Adipocyte (in vitro differentiated cells): ENCODE measurements at regions not wholly inside any gene's neighbourhood (a gene's known extent, or its start where the extent isn't known, plus 50 kb on each side); places are given as distances from the start of the nearest gene placed in this dataset.

Experiments
- DNase-seq: peaks from one replicate; pipeline ENCODE4 v3.0.0-alpha.2; 2015; ENCODE audit warnings: low read depth
- H3K27me3 ChIP-seq: replicated peaks from 2 replicates; pipeline ENCODE4 v1.7.0; 2013; ENCODE audit warnings: mild to moderate bottlenecking, low read length, moderate library complexity; ENCODE audit not compliant: control insufficient read depth, insufficient read depth
- H3K36me3 ChIP-seq: 2 replicates; pipeline ENCODE4 v1.7.0; 2013; ENCODE audit warnings: low read length, mild to moderate bottlenecking, moderate library complexity; ENCODE audit not compliant: control insufficient read depth, insufficient read depth, severe bottlenecking
- H3K4me1 ChIP-seq: 2 replicates; pipeline ENCODE4 v1.7.0; 2013; ENCODE audit warnings: mild to moderate bottlenecking, low read length, moderate library complexity; ENCODE audit not compliant: control insufficient read depth, insufficient read depth
- H3K4me3 ChIP-seq: 2 replicates; pipeline ENCODE4 v1.7.0; 2013; ENCODE audit warnings: mild to moderate bottlenecking, low read length, moderate library complexity
- H3K9ac ChIP-seq: 2 replicates; pipeline ENCODE4 v1.7.0; 2013; ENCODE audit warnings: mild to moderate bottlenecking, low read length, moderate library complexity
- H3K9me3 ChIP-seq: 2 replicates; pipeline ENCODE4 v1.7.0; 2013; ENCODE audit warnings: mild to moderate bottlenecking, low read length, moderate library complexity; ENCODE audit not compliant: control insufficient read depth

DNA sequence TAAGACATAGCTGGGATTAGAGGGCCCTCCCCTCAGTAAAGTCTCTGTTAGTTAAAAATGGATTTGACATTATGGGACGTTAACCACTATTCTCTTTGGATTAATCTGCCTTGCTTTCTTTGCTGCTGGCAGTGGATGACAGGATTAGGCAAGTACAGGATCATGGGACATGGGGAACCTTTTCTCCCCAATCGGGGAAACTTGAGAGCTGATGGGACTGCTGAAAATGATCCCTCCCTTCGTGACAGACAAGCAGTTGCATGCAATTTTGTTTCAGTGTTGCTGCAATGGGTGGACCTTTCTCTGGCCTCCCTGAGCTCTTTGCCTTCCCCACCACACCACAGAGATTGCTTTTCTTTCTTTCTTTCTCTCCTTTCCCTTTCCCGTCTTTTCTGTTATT is 120.2 kb upstream of the BANK1 start:
- Histone ChIP-seq H3K27me3 (no peaks in the 10 kb centered on the region), H3K4me3 (peak overlapping the region; percentile 69), H3K9me3 (peaks cover 8% of the 10 kb centered on the region), H3K36me3 (peaks cover 3% of the 10 kb centered on the region), H3K4me1 (peaks cover 36% of the 10 kb centered on the region), H3K9ac (peak overlapping the region; percentile 83)
- peak; percentile 22 for DNase-seq

DNA sequence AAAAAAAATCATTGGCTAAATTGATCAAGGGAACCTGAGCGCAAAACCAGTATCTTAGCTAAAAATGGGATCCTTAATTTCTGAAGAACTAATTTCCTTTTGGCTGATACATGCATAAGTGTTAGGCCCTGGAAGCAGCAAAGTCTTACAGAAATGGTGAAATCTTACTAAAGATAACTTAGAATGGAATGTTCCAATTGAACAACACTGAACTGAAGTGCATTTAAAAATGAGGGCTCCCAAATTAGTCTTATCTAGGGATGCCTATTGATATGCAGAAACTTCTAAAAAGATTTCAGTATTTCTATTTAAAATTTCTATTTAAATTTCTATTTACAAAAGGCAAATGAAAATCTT is 120.7 kb upstream of the BANK1 start:
- H3K27me3 ChIP-seq = no peaks in the 10 kb centered on the region
- peak; percentile 36 for DNase-seq
- peaks cover 36% of the 10 kb centered on the region for H3K4me1 ChIP-seq
- peak overlapping the region; percentile 83 for H3K9ac ChIP-seq
- peaks cover 3% of the 10 kb centered on the region for H3K36me3 ChIP-seq
- H3K9me3 ChIP-seq = peaks cover 6% of the 10 kb centered on the region
- H3K4me3 ChIP-seq = peak overlapping the region; percentile 69

DNA sequence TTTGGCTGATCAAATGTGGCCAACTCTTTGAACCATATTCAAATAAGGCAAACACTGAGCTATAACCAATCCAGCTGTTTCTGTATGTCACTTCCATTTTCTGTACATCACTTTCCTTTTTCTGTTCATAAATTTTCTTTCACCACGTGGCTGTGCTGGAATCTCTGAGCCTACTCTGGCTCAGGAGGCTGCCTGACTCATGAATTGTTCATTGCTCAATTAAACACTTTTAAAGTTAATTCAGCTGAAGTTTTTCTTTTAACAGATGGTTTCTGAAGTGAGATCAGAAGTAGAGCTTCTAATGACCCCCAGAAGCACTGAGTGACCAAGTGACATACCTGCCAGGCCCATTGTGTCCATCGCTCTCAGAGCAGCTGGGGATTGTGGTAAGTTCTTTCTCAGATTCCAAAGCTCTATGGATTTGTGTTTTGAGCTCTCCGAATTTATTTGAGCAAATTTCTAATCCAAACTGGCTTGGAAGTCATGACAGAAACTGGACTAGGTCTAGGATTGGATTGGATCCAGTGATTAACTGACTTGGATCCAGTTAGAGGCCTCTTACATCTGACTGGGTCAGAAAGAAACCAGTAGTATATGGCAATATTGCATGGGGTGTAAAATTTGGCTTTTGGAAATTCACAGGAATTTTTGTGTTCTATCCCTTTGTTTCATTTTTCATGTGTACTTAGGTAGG is 121.2 kb upstream of the BANK1 start:
- Histone ChIP-seq H3K36me3 (peaks cover 3% of the 10 kb centered on the region), H3K9ac (peak overlapping the region; percentile 83), H3K4me1 (peaks cover 36% of the 10 kb centered on the region), H3K4me3 (peak overlapping the region; percentile 69), H3K27me3 (no peaks in the 10 kb centered on the region), H3K9me3 (peaks cover 5% of the 10 kb centered on the region)
- DNase-seq = no peak

DNA sequence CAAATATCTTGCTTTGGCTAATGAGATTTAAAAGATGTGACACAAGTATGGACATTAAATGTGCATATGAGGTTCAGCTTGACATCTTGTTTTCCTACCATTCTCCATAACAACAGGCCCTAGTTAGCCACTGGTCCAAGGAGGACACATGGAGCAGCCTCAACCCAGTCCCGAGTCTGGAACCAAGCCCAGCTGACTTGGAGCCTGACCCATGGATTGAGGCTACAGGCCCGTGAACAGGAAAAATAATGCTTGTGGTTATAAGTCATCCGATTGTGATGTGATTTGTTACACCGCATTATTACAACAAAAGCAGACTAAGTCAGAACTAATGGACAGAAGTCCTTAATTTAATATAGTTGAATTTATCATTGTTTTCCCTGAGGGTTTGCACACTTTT is 123.2 kb upstream of the BANK1 start:
- peaks cover 2% of the 10 kb centered on the region for H3K9me3 ChIP-seq
- H3K36me3 ChIP-seq = no peaks in the 10 kb centered on the region
- H3K27me3 ChIP-seq = no peaks in the 10 kb centered on the region
- no peak for DNase-seq
- no peak overlapping the region for H3K4me3 ChIP-seq
- no peak overlapping the region for H3K9ac ChIP-seq
- peaks cover 34% of the 10 kb centered on the region for H3K4me1 ChIP-seq

DNA sequence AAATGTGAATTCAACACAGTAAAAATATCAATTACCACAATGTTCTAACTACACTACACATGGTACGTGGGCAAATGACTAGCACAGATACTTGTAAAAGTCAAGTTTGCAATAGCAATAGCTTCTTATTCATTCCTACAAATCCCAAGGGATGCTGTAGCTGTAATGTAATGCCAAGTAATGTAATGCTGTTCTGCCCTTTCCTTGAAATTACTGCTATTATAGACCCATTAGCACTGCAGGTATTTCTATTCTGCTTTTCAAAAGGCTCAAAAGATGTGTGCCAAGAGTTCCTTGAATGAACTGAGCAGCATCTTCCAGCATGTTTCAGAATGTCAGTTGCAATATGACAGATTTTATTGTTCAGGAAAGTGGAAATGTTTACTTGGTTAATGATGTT is 129.9 kb upstream of the BANK1 start:
- Histone ChIP-seq H3K36me3 (no peaks in the 10 kb centered on the region), H3K27me3 (no peaks in the 10 kb centered on the region), H3K9me3 (peaks cover 6% of the 10 kb centered on the region), H3K9ac (no peak overlapping the region), H3K4me3 (no peak overlapping the region), H3K4me1 (peaks cover 11% of the 10 kb centered on the region)
- peak; percentile 39 for DNase-seq

DNA sequence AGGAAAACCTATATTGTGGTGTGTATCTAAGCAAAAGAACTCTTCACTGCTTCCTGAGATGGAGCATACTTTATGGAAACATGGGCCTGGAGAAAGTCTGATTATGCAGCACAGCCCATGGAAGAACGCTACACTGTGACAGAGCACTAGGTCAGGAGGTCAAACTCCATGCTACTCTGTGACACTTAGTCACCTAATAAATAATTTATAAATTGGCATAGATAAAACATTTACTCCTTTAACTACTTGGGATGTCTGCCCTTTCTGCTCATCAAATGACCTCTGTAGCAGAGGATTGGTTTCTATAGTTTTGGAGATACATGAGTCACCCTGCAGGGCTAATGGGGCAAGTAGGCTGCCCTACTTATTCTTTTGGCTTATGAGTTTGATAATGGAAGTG is 134.7 kb upstream of the BANK1 start:
- Histone ChIP-seq H3K36me3 (no peaks in the 10 kb centered on the region), H3K4me1 (peaks cover 8% of the 10 kb centered on the region), H3K4me3 (no peak overlapping the region), H3K9ac (no peak overlapping the region), H3K27me3 (no peaks in the 10 kb centered on the region), H3K9me3 (no peaks in the 10 kb centered on the region)
- no peak for DNase-seq

DNA sequence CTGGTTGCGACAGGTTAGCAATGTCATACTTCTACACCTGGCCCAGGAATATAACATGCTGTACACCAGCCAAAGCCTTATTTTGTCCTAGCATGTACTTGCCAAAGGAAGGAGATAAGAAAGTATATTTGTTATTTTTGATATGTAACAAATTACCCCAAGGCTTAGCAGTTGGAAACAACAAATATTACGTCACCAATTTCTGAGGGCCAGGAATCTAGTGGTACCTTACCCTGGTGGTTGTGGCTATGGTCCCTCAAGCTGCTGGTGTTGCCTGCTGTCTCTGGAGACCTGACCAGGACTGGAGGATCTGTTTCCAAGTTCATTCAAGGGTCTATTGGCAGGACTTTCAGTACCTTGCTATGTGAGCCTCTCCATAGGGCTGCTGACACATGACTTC is 135.5 kb upstream of the BANK1 start:
- Histone ChIP-seq H3K9me3 (no peaks in the 10 kb centered on the region), H3K27me3 (no peaks in the 10 kb centered on the region), H3K36me3 (no peaks in the 10 kb centered on the region), H3K9ac (no peak overlapping the region), H3K4me3 (no peak overlapping the region), H3K4me1 (peaks cover 5% of the 10 kb centered on the region)
- no peak for DNase-seq

DNA sequence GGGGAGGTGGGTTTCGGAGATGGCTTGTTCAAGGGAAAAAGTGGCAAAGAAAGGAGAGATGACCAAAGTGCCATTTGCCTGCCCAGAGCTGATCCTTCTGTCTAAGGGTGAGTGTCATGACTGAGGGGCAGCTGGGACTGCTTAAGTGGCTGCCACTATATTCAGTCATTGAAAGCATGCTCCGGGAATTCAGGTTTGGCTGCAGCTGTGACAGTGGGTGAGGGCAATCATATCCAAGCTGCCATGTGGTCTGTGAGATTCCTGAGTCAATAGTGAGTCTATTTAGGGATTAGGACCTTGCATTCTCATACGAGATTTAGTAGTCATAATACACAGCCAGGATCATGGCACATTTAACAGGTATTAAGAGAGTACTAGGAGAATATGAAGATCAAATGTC is 138.8 kb upstream of the BANK1 start:
- Histone ChIP-seq H3K9me3 (no peaks in the 10 kb centered on the region), H3K9ac (no peak overlapping the region), H3K4me3 (no peak overlapping the region), H3K4me1 (peaks cover 20% of the 10 kb centered on the region), H3K27me3 (no peaks in the 10 kb centered on the region), H3K36me3 (no peaks in the 10 kb centered on the region)
- DNase-seq = peak; percentile 17

DNA sequence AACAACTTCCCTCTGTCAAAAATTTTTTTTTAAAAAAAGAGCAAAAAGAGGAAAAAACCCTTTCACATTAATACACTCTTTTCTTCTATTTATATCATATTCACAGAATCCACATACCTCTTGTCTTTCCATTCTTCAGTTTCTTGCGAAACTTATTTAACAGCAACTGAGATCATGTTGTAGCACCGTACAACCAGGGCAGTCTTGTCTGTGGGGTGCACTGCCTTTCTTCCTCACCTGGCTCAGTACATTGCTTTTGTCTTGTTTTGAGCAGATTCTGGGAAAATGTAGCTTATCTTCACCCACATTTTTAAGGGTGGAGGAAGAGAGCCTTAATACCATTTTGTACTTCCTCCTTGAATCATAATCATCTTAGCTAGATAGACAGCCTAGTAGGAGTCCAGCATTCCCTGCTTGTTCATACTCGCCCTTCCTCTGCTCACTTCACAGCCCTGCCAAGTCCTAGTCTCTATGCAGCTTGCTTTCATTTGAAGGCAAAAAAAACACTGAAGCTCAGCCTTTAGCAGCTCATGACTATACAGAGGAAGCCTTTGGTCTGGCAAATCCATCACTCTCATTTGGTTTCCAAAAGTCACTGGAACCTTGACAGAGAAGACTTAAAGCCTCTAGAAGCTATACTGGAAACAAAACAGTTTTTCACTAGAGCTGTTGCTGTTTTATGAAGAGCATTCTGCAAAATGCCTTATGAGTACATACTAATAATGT is 140.6 kb upstream of the BANK1 start:
- H3K36me3 ChIP-seq = no peaks in the 10 kb centered on the region
- peaks cover 24% of the 10 kb centered on the region for H3K4me1 ChIP-seq
- no peaks in the 10 kb centered on the region for H3K27me3 ChIP-seq
- peak; percentile 57 for DNase-seq
- no peaks in the 10 kb centered on the region for H3K9me3 ChIP-seq
- H3K9ac ChIP-seq = no peak overlapping the region
- H3K4me3 ChIP-seq = peak overlapping the region; percentile 20

DNA sequence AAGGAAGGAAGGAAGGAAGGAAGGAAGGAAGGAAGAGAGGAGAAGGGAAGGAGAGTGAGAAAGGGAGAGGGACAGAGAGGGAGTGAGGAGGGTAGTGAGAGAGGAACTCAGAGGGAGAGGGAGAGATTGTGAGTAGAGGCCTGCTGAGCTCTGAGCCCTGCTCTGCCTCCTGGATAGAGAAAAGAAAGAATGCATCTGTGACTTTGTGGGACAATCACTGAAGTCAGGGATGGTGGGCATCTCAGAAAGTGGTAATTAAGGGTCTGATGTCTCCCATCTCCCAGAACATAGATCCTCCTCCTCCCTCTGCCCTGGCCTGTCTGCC is 142.9 kb upstream of the BANK1 start:
- Histone ChIP-seq H3K9me3 (no peaks in the 10 kb centered on the region), H3K4me3 (no peak overlapping the region), H3K9ac (no peak overlapping the region), H3K27me3 (no peaks in the 10 kb centered on the region), H3K4me1 (peaks cover 24% of the 10 kb centered on the region), H3K36me3 (no peaks in the 10 kb centered on the region)
- DNase-seq = no peak

DNA sequence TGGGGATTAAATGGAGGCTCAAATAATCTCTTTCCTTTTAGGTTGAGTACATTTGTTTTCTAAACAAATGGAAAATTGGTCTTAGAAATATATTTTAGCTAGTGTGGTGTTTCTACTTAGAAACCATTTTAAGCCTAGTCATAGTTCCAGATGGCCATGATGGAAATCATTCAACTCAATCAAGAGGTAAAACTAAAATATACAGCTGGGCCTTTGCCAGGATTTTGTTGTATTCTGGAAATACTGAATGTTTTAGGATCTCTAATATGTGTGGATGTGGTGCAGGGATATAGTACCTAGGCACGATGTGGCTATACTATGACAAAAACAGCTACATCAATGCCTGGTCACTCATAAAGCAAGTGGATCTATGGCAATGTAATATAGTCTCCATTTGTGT is 146.0 kb upstream of the BANK1 start:
- H3K9me3 ChIP-seq = no peaks in the 10 kb centered on the region
- no peak overlapping the region for H3K9ac ChIP-seq
- no peaks in the 10 kb centered on the region for H3K36me3 ChIP-seq

More for the DNA sequence above, 146.0 kb upstream of the BANK1 start:
- Histone ChIP-seq H3K27me3 (no peaks in the 10 kb centered on the region), H3K4me3 (no peak overlapping the region), H3K4me1 (peaks cover 14% of the 10 kb centered on the region)
- DNase-seq = no peak
